ENCODE measurements at regions not wholly inside any gene's neighbourhood (a gene's known extent, or its start where the extent isn't known, plus 50 kb on each side); places are given as distances from the start of the nearest gene placed in this dataset.

DNA sequence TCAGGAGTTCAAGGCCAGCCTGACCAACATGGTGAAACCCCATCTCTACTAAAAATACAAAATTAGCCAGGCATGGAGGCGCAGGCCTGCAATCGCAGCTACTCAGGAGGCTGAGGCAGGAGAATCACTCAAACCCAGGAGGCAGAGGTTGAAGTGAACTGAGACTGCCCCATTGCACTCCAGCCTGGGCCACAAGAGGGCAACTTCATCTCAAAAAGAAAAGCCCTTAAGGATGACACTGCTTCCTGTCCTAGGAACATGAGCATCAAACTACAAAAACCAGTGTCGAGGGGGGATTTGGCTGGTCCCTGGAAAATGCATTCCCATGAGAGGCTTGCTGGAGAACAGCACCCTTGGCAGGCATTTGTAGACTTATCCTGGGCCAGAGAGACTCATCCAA is 449.5 kb upstream of the PSMD7 start (continued):
- no peak for TF ChIP-seq BACH1 (IDR thresholded peaks at IDR 0.05; ENCODE audit: low read length)

All from H1 (cell line).